GM12873 (cell line): ENCODE measurements at regions not wholly inside any gene's neighbourhood (a gene's known extent, or its start where the extent isn't known, plus 50 kb on each side); places are given as distances from the start of the nearest gene placed in this dataset.

Source experiments
- TF ChIP-seq, protein P1 (sequence below): IDR thresholded peaks from 2 replicates; pipeline ENCODE4 v1.5.1; 2012; ENCODE audit warnings: low read depth, mild to moderate bottlenecking, moderate library complexity, low read length, control low read depth; ENCODE audit not compliant: insufficient read depth; ENCODE audit errors: missing control alignments

DNA sequence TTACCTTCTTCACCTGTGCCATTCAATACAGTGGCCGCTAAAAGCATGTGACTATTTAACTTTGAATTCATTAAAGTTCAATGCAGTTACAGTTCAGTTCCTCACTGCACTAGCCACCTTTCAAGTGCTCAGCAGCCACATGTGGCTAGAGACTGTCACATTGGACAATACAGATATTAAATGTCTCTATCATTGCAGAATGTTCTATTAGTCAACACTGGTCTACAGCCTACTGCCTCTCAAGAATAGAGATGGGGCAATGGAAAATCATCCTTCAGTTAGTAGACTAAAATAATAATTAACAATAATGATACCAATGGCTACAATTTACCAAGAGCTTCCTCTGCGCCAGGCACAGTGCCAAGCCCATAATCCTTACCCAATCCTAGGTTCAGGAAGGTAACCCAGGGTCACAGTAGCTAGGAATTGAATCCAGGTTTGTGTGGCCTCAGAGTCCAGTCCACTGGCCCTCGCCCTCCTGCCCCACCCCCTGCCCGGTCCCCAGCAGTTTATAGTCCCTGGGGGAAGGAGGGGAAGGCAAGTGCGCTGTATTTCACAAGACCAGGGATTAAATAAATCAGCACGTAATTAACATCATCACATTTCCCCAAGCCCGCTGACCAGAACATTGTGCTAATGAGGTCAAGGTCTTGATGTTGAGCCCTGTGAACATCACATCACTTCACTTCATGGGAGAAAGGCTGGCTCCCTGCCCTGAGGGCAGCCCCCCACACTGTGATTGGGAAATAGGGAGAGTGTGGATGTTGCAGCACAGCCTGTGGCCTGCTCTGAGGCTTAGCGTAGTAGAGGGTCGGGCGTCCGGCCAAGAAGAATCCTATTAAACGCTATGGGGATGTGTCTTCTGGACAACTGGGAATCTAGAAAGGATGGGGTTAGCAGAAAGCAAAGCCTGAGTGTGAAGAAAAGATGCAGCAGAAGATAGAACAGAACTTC lies 147.2 kb downstream of the VEGFA start:
- TF ChIP-seq, protein P1, sequence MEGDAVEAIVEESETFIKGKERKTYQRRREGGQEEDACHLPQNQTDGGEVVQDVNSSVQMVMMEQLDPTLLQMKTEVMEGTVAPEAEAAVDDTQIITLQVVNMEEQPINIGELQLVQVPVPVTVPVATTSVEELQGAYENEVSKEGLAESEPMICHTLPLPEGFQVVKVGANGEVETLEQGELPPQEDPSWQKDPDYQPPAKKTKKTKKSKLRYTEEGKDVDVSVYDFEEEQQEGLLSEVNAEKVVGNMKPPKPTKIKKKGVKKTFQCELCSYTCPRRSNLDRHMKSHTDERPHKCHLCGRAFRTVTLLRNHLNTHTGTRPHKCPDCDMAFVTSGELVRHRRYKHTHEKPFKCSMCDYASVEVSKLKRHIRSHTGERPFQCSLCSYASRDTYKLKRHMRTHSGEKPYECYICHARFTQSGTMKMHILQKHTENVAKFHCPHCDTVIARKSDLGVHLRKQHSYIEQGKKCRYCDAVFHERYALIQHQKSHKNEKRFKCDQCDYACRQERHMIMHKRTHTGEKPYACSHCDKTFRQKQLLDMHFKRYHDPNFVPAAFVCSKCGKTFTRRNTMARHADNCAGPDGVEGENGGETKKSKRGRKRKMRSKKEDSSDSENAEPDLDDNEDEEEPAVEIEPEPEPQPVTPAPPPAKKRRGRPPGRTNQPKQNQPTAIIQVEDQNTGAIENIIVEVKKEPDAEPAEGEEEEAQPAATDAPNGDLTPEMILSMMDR = no peak

DNA sequence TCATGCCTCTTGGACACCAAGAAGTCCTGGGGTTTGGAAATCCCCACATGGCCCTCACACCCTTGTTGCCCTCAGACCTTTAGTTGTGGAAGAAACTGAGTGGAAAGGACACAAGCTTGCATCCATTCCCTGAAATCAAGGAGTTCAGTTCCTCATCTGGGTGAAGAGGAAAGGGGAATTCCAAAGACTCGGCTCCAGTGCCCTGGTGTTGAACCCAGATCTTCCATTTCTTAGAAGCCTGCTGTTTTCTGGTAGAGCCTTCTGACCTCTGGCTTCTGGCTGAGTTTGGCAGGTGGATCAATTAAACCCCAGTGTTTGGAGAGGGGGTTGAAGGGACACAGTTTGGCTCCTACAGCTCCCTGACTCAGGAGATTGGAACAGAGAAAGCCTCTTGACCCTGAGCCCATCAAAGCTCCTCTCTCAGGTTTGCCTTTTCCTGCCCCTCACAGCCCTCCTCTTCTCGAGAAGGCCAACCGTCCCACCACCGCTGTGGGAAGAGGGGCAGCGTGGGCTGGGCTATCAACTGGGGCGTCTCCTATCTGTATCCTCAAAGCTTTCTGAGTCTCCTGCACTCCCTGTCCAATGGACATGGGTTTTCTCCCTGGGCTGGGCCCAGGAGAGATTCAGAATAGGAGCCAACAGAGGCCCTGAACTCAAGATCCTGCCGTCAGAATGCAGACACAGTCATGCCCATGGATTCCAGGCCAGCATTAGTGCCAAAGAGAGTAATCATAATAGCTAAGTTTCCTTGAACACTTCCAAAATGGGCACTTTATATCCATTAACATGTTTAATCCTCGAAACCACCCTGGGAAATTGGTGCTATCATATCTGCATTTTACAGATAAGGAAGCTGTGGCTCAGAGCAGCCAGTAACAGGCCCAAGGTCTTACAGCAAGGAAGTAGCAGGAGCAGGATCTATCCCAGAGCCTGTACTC lies 146.2 kb downstream of the VEGFA start:
- TF ChIP-seq, protein P1 = no peak

DNA sequence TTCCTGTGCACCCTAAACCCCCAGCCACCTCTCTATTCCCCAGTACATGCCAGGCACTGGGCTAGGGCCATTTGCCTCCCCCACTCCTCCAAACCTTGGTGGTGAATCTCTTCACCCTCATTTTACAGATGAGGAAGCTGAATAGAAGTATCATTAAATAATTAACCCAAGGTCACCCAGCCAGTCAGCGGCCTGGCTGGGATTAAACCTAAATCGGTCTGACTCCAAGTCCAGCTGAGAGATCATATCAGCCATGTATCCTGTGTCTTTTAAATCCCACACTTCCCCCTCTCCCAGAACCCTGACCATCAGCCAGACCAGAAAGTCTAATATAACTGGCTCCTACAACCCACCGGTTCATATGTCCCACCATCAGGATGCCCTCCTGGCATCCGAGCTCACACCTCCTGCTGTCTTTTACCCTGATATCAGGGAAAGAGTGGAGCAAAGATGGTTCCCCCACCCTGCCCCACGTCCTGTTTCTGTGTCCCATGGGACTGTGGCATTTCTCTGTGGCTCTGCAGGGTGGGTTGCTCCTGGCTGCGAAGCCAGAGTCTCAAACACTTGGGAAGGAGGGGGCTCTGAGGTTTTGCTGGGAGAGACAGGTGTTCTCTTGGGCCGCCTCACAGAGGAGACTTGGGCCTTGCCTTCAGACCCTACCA lies 145.3 kb downstream of the VEGFA start:
- TF ChIP-seq, protein P1 = no peak

DNA sequence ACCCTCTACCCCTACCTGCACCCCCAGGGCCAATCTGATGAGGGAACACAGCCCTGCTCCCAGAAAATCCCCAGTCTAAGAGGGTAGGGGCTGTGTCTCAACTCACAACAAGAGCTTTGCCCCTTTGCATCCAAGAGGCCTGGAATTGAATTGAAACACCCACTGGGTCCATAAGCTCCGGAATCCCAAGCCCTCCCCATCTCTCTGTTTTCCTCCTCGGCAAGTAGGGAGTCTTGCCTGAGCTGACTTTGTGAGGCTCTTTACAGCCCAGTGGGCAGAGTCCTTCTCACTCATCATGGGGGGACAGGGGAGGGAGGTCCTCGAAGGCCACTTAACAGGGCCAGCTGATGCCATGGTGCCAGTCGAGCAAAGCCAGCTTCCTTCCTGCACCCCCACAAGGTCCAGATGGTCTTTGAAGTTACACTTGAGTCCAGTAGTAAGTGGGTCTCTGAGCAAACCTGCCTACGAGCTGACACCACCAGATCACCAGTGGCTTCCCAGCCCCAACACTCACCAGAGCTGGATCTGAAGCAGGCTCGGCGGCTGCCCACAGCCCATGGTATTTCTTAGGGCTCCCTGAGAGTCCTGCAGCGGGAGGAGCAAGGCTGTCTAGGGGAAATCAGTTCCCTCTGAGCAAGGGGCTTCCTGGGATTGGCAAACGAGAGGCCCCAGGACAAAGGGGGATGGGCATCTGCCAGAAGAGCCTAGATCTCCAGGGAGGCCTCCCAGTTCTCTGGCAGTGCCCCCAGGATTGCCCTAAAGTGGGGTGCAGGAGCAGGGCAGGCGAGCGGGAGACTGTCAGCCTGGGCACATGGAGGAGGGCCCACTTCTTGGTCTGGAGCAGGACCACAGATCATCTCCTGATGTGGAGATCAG lies 144.5 kb downstream of the VEGFA start:
- TF ChIP-seq, protein P1 = no peak

DNA sequence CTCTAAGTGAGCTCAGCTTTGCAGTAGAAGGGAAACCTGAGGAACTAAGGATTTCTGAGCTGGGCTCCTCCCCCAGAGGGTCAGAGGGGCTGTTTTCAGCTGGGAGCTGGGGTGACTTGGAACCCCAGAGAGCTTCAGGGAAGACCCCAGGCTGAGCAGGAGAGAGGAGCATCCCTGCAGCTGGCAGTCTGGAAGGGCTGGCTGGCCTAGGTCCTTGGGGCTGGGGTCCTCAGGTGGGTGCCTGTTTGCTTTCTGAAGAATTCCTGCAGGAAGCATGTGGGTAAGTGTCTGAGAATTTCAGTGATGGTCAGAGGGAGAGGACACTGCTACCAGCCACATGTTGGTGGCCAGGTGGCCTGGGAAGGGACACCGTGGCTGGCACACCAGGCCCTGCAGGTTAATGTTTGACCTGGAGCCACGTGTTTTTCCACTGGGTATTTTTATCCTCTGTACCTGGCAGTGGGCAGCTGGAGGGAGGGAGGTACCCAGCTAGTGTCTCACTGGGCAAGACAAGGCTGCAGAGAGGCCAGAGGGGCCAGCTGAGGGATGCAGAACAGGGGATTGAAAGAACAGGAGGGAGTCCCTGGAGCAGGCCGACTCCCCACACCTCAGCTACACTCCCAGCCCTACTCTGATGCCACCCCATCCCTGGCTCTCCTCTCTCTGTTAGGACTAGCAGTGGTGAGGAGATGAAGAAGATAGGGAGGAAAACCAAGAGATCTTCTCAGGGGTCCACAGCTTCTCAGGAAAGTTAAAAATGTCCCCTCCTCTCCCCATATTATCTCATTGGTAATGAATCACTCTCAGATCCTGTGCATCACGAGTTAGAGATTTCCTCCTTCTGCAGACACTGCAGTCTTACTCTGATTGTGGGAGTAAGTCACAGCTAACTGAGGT lies 143.6 kb downstream of the VEGFA start:
- TF ChIP-seq, protein P1 = no peak
